Erythroblast (primary cell): ENCODE measurements at regions not wholly inside any gene's neighbourhood (a gene's known extent, or its start where the extent isn't known, plus 50 kb on each side); places are given as distances from the start of the nearest gene placed in this dataset.

Experiments
- GATA1 ChIP-seq: IDR thresholded peaks from 2 replicates; pipeline ENCODE4 v1.6.1; 2011; ENCODE audit warnings: low read depth, mild to moderate bottlenecking, control low read depth, low read length, moderate library complexity
- POLR2A ChIP-seq: IDR thresholded peaks from 2 replicates; pipeline ENCODE4 v1.6.1; 2011; ENCODE audit warnings: mild to moderate bottlenecking, low read length

- no peak for TF ChIP-seq POLR2A
- TF ChIP-seq GATA1 = no peak
These were observed 1086.9 kb downstream of the XPNPEP1 start for GRCh38 chr10:108836362-108836761.
